ENCODE measurements at regions not wholly inside any gene's neighbourhood (a gene's known extent, or its start where the extent isn't known, plus 50 kb on each side); places are given as distances from the start of the nearest gene placed in this dataset.
"Not testable (repeated sequence)": the region's sequence is repeated elsewhere in the genome, so short reads cannot be mapped to it uniquely, and the experiment has no call there.

DNA sequence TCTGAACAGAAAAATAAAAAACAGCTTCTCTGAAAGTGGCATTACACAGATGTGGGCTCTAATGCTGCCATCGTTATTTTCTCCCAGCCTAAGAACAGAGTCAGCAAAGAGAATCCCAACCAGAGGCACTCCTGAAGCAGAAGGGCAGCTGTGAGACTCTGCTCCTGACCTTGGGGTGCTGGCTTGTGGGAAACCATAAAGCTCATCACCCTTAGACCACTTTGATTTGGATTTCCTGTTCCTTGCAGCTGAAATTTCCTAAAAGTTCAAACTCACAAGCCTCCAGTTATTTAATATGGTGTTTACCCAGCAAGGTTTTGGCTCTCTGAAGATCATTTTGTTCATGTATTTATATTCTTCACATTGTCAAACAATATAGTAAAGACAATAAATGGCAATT, 814.8 kb downstream of the TNS3 start:
- DNase-seq: no peak
- ATAC-seq (ENCODE audit: poor library complexity): no peak
- intact Hi-C loops (cut with DNase I): no loop called here

DNA sequence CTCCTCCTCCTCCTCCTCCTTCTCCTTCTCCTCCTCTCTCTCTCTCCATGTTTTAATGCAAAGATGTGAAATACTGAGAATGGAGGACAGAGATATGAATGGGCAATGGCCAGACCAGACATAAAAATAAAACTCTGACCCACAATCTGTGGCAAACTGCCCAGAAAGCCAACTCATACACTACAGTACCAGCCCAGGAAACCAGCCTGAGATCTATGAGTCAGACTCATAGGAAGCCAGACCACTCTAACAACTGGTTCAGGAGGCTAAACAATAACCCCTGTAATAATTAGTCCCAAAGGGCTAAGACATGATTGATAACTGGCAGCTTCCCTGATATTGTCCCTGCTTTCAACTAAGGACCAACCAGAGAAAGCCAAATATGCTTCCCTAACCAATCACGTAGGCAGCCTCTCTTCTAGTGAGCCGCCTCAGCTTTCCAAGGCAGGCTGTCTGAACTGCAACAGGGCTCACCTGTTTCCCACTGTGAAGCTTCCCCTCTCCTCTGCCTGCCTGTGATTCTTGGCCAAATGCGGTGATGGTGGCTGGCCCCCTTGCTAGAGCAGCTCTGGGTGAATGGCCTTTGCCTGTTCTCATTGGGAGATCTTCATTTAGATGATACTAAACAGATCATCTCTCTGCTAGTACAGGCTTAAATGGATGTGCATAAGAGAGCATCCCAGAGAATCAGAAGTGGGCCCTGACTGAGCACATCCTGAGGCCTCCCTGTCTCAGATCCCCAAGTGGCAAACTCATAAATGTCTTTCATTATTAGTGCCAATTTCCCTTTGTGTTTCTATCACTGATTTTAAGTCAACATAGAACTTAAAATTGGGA, 817.6 kb downstream of the TNS3 start:
- intact Hi-C loops (cut with DNase I): no loop called here
- ATAC-seq (ENCODE audit: poor library complexity) (peak; percentile 89), DNase-seq (no peak)

DNA sequence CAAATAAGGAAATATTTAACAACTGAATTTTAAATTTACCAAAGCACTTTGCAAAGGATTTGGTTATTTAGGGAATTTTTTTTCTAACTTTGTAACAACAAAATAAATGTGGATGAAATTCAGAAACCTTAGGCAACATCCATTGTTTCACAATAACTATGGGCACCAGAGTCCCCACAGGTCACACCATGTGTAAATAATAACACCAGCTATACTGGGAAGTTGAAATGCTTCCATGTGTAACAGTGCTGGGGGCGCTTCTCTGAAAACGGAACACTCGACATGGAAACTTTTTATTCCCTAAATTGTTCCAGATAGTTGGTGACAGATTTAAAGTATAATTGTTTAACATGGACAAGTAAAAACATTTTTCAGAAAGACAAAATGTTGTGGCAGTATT, 818.6 kb downstream of the TNS3 start:
- DNase-seq: no peak
- intact Hi-C loops (cut with DNase I): no loop called here
- ATAC-seq (ENCODE audit: poor library complexity): no peak

DNA sequence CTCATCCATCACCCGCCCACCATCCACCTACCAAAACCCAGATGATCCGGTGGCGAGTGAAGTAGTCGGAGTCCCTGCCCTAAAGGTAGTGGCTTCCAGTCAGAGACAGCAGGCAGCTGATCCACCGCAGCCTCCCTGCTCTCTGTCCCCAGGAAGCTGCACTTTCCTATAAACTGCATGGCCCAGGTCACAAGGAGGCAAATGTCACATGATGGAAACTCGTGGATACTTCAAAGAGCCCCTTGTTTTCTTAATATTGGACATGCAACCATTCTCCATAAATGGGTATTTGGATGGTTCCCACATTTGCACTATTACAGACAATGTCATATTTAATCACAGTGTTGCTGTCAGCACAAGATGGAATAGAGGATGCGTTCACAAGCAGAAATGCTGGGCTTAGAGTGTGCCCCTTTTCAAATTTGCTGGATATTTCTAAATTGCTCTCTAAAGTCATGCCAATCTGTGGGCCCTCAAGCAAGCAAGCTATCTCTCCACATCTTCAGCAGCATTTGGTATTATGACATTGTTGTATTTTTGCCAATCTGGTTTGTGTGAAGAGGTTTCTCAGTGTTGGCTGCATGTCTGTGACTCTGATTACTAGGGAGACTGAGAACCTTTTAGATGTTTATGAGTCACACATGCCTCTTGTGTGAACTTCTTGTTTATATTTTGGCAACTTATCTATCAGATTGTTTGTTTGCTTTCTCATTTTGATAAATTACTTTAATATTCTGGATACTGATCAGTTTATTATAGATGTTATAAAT, 822.0 kb downstream of the TNS3 start:
- ATAC-seq (ENCODE audit: poor library complexity) (no peak), DNase-seq (no peak)
- intact Hi-C loops (cut with DNase I): no loop called here

DNA sequence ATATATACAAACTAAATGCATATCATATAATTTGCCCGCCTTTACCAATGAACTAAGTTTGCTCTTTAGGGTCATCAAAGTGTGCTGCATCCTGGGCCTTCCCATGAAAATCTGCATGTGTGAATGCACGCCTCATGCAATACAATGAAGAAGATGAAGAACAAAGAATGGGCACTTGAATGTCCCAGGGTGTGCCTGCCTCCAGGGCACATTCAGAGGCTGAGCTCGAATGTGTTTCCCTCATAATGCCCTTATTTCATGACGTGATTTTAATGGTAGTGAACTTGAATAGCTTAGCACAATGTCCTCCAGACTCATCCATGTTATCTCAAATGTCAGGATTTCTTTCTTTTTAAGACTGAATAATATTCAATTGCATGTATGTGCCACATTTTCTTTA, 824.9 kb downstream of the TNS3 start:
- intact Hi-C loops (cut with DNase I): no loop called here
- DNase-seq: no peak
- no peak for ATAC-seq (ENCODE audit: poor library complexity)

DNA sequence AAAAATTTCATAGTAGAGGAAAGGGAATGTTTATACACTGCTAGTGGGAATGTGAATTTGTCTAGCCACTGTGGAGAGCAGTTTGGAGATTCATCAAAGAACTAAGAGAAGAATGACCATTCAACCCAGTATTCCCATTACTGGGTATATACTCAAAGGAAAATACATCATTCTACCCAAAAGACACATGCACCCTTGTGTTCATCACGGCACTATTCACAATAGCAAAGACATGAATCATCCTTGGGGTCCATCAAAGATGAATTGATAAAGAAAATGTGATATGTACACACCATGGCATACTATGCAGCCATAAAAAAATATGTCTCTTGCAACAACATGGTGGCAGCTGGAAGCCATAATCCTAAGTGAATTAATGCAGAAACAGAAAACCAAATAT, 825.7 kb downstream of the TNS3 start:
- DNase-seq: no peak
- no peak for ATAC-seq (ENCODE audit: poor library complexity)
- intact Hi-C loops (cut with DNase I): no loop called here

DNA sequence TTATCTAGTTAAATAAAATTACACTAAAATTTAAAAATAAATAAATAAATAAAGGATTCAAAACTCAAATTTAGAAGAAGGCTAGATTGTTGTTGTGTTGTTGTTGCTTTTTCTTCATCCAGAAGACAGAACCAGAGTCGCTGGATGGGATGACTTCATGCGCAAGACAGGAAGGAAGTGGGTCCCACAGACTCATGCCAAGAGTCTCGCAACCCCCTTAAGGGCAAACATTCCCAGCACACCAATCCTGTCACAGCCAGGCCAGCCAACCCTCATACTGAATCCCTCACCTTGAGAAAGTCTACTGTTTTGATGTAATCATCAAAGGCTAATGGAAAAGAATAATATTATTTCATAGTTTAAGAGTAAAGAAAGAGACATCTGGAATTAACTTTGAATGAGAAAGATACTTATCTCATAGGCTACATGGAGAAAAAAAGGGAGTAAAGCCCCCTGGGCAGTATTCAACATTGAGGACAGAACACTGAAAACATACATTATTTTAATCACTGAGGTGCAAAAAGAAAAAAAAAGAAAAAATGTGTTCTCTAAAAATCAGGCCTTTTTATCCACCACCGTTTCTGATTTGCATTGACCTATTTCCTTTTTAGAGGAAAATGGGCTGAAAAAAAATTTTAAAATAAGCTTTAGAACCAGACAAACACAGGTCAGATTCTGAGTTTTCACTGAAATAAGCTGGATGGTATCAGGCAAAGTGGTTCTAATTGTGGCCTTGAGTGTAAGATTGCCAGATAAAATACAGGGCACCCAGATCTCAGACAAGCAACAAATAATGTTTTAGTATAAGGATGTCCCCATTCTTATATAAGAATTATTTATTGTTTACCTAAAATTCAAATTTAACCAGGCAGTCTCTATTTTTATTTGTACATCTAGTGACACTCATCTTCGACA, 826.5 kb downstream of the TNS3 start:
- no peak for DNase-seq
- intact Hi-C loops (cut with DNase I): no loop called here
- no peak for ATAC-seq (ENCODE audit: poor library complexity)

DNA sequence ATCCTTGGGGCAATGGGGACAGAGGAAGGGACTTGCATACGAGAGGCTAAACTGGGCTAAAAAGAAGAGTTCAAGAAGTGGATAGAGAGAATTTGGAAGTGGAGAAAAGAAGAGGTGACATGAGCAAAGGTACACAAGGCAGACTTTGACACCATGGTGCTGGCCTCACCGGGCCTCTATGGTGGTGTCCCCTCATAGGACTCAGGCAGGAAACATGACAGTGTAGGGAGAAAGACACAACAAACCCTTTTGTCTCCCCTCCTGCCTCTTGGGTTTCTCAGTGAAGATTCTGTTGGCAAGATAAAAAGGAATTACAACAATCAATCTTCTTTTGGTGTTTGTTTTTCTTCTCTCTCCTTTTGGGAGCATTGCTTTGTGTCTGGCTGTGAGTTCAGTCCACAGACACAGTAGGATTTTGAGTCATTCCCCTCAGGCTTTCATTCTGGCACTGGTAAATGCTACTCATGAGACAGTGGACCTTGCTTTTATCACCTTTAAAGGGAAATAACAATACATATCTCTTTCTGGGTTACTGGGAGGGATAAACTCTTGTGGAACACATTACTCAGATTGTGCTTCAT, 827.7 kb downstream of the TNS3 start:
- intact Hi-C loops (cut with DNase I): no loop called here
- DNase-seq: no peak
- peak; percentile 31 for ATAC-seq (ENCODE audit: poor library complexity)

DNA sequence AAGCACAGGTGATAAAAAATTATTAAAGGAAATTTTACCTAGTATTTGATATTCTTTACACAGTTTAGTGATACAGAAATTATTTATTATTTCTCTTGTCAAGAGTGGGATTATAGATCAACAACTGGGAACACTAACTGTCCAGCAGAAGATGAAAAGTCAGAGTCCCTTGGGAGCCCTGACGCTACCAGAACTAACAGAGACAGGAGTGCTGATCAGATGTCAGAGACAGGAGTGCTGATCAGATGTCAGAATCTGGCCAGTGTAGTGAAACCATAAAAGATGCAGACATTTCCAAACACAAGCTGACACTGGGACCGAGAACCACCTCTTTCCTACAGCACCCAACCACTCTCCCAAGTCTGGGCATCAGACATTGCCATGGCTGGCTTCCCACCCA, 828.2 kb downstream of the TNS3 start:
- DNase-seq (no peak), ATAC-seq (ENCODE audit: poor library complexity) (no peak)
- intact Hi-C loops (cut with DNase I): no loop called here

DNA sequence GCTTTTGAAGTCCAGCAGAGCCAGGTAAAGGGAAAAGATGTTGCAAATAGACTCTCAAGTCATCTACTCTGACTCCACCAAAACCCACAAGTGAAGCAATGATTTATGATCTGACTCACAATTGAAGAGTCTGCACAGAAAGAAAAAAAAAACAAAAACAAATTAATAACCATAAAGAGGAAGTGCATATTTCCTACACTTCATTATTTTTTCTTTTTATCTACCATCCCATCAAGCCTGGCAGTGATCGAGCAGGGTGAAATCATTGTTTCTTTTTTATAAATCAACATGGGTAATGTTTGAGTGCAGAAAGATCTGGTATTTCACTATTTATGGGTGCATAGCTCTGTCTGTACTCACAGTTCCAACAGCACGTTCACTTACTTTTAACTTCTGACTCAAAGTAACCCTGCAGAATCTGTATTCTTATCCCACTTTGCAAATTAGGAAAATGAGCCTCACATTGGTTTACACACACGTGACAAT, 829.0 kb downstream of the TNS3 start:
- DNase-seq (no peak), ATAC-seq (ENCODE audit: poor library complexity) (no peak)
- intact Hi-C loops (cut with DNase I): no loop called here

DNA sequence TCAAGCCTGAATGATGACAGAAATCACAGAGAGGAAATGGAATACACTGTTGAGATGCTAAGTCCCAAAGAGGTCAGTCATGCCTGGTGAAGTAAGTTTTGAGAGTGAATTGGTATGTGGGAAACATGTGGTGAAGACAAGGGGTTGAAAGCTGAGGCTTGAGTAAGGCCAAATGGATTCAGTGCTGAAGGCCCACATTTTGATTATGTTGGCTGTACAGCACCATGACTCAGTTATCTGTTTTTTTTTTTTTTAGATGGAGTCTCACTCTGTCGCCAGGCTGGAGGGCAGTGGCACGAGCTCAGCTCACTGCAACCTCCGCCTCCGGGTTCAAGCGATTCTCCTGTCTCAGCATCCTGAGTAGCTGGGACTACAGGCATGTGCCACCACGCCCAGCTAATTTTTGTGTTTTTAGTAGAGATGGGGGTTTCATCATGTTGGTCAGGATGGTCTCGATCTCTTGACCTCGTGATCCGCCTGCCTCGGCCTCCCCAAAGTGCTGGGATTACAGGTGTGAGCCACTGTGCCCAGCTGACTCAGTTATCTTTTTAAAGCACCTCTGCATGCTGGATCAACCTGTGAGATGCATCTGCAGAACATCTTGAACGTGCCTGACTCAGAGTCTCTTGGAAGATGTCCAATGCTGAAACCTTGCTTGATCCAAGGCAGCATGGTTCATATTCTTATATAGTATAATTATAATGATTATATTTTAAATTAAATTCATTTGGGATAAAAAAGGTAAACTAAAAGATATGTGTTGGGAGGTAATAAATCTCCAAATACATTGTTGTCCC, 829.8 kb downstream of the TNS3 start:
- peak; percentile 70 for ATAC-seq (ENCODE audit: poor library complexity)
- intact Hi-C loops (cut with DNase I): not testable (repeated sequence)

DNA sequence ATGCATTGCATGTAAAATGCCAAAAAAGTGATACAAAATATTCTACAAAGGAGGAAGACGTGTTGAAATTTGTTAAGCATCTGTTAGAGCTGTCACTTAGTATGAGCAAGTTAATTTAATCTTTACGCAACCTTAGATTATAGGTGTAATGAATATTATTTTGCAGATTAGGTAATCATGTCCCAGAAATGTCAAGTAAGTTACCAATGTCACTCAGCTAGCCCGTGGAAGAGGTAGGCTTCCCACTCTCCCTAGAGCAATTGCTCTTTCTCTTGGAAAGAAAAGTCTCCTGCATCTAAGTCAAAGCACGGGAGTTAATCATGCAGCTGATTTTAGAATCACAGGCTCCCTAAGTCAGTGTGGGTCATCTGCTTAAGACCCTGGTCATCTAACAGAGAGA, 830.4 kb upstream of the IGFBP3 start:
- DNase-seq (no peak), ATAC-seq (ENCODE audit: poor library complexity) (no peak)
- intact Hi-C loops (cut with DNase I): no loop called here

More for the DNA sequence above, 829.8 kb downstream of the TNS3 start:
- not testable (repeated sequence) for DNase-seq

DNA sequence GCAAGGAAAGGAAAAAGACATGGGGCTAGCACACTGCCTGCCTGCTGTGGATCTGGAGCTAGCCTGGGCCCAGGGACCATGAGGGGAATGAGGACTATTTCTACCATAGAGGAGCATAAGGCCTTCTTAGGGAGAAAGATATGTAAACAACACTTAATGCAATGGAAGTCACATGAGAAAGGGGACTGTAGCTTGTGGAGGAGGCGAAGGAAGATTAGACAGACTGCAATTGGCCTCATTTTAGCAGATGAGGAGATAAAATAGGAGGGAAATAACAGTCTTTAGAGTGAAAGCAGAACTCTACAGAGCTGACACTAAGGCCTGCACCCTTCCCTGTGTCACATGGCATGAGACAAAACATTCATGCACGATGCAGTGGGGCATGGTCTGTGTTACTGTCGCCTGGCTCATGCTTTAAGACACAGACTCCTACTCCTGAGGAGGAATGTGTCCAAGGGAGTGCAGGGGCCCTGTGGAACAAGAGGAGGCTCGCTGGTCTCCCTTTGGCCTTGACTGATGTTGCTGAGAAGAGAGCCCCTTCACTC, 829.3 kb upstream of the IGFBP3 start:
- intact Hi-C loops (cut with DNase I): no loop called here
- no peak for DNase-seq

DNA sequence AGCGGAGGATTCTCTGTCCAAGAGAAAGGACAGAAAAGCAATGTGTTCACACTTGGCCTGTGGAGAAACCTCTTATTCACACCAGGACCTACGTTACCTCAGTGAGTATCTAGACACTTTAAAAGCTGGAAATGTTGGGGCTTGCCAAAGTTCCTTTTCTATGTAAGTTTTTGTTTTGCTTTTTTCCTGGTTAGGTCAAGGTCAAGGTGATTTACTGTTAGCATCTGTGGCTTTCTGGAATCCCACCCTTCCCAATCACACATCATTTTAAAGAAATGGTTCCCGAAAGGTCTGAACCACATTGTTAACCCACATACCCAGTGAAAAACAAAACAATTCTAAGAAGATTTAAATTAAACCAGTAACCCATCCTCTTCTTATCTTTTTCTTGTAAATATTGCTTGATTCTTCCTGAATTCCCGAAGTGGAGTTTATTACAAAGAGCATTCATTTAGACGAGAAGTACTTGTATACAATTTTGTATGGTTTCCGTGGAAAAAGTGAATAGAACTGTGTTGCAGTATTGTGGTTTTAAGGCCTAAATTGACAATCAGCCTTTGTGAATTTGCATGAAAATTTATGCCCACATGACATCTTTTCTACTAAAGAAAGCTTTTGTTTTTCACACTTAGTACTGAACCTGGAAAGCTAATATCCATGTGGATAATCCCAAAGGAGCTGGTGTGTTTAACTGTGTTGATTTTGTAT, 827.0 kb upstream of the IGFBP3 start:
- ATAC-seq (ENCODE audit: poor library complexity): no peak

More for the DNA sequence above, 829.3 kb upstream of the IGFBP3 start:
- no peak for ATAC-seq (ENCODE audit: poor library complexity)

DNA sequence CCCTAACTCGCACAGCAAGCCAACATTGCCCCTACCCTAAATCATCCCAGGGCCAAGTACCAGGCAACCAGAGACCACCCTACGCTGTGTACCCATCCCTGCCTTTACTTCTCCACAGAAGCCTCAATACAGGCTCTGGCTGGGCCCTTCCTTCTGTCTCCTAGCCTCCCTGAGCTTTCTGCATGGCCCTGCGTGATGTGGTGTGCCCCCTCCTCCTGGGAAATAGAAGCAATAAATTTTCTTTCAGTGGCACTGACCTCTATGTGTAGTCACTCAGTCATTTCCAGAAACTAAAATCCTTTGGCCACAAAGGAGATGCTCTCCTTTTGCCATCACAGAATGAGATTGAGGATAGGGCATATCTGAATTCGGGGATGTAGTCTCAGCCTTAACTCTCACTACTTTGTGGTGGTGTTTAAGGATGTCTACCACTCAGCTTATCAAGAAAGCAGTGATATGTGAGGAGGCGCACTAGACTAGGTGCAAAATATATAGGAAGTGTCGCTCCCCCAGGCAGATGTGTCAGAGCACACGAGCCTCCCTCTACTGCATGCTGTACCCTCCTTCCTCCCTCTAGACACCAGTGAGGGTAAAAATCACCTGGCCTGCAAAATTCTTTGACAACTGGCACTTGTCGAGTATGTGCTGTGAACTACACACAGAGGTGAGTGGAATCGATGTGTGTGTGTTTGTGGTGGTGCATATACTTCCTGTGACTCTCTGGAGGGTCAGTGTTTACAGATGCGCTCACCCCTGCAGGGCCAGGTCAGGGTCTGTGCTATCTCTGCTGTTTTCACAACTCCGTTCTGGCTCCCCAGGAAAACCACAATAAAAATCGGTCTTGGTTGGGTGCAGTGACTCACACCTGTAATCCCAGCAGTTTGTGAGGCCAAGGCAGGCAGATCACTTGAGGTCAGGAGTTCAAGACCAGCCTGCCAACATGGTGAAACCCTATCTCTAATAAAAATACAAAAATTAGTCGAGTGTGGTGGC, 825.9 kb upstream of the IGFBP3 start:
- no peak for DNase-seq
- ATAC-seq (ENCODE audit: poor library complexity): no peak
- intact Hi-C loops (cut with DNase I): no loop called here

More for the DNA sequence above, 827.0 kb upstream of the IGFBP3 start:
- DNase-seq: no peak
- intact Hi-C loops (cut with DNase I): no loop called here

DNA sequence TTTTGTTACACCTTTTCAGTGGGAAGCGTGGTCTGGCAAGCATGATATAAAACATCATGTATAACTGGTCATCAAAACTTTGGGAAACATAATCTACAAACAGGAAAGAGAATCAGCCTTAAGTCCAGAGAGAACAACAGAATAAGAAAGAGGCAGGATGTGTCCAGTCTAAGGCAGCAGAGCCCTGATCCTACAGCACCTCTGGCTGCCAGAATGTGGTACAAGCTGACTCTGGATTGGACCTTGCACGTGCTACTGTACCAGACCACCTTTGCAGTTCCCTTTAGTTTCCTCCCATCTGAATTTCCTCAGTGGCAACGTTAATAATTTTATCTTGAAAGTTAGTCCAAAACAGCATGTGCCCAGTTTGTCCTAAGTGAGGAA, 824.6 kb upstream of the IGFBP3 start:
- peak; percentile 58 for ATAC-seq (ENCODE audit: poor library complexity)
- intact Hi-C loops (cut with DNase I): no loop called here
- no peak for DNase-seq
